Psoas muscle (tissue), 7 donors: ENCODE measurements at regions not wholly inside any gene's neighbourhood (a gene's known extent, or its start where the extent isn't known, plus 50 kb on each side); places are given as distances from the start of the nearest gene placed in this dataset.

Experiments used
- ATAC-seq, 4 donors: fragments of 200-7000 bp; cut with Tn5 transposase; one replicate each; pipeline ENCODE4 v1.9.1; 2020; ENCODE audit warnings: moderate library complexity in 3 of 4, mild to moderate bottlenecking in 2 of 4
- DNase-seq, 2 donors: peaks; one replicate each; pipeline ENCODE4 v3.0.0-alpha.2; 2020
- H3K27ac ChIP-seq: fragments of 200-600 bp; one replicate; pipeline ENCODE4 v1.8.0; 2022
- H3K27me3 ChIP-seq, 3 donors: fragments of 200-600 bp in 1 of 3; one replicate each; pipeline versions ENCODE4 v1.6.1 to v1.8.0; 2013 to 2022; ENCODE audit warnings: low read length in 2 of 3, mild to moderate bottlenecking in 2 of 3, moderate library complexity in 1 of 3; ENCODE audit not compliant: insufficient read depth in 3 of 3
- H3K36me3 ChIP-seq, 2 donors: fragments of 200-600 bp in 1 of 2; one replicate each; pipeline versions ENCODE4 v1.6.1 to v1.8.0; 2013 to 2022; ENCODE audit warnings: low read depth in 1 of 2, mild to moderate bottlenecking in 1 of 2, moderate library complexity in 1 of 2; ENCODE audit not compliant: insufficient read depth in 1 of 2
- H3K4me1 ChIP-seq: fragments of 200-600 bp; one replicate; pipeline ENCODE4 v1.8.0; 2022
- H3K4me3 ChIP-seq: fragments of 200-600 bp; one replicate; pipeline ENCODE4 v1.8.0; 2022; ENCODE audit warnings: mild to moderate bottlenecking
- H3K9me3 ChIP-seq: fragments of 200-600 bp; one replicate; pipeline ENCODE4 v1.8.0; 2022
- WGBS, 3 donors: extraction: QIAGEN DNeasy Blood & Tissue Kit; methylation state at CpG; one replicate each; pipeline versions ENCODE4 v1.1.6 to v1.1.7; 2013; 5-methylcytosine and 5-hydroxymethylcytosine counted together
- intact Hi-C, 2 donors: fragments of 100-400 bp; cut with DNase I; formaldehyde crosslinking; loops; one replicate each; pipeline versions ENCODE4 v1.11.0 to v1.14.2; 2022
- TF ChIP-seq, protein P1 (sequence below): fragments of 200-600 bp; IDR thresholded peaks from one replicate; pipeline ENCODE4 v1.8.0; 2022; ENCODE audit warnings: antibody characterized with exemption
- donor health status: healthy with polysubstance abuse.
- donor health status: DM: no; HTN: no; CAD: no; lungs with moderate emphysema.
- donor health status: Bipolar disorder and iron deficiency.
- donor health status: healthy.
- donor health status: DM: yes; HTN: yes; CAD: no.
- donor health status: DM: no; HTN: no; CAD: no.
- donor health status: DM: yes; HTN: yes; CAD: no.

DNA sequence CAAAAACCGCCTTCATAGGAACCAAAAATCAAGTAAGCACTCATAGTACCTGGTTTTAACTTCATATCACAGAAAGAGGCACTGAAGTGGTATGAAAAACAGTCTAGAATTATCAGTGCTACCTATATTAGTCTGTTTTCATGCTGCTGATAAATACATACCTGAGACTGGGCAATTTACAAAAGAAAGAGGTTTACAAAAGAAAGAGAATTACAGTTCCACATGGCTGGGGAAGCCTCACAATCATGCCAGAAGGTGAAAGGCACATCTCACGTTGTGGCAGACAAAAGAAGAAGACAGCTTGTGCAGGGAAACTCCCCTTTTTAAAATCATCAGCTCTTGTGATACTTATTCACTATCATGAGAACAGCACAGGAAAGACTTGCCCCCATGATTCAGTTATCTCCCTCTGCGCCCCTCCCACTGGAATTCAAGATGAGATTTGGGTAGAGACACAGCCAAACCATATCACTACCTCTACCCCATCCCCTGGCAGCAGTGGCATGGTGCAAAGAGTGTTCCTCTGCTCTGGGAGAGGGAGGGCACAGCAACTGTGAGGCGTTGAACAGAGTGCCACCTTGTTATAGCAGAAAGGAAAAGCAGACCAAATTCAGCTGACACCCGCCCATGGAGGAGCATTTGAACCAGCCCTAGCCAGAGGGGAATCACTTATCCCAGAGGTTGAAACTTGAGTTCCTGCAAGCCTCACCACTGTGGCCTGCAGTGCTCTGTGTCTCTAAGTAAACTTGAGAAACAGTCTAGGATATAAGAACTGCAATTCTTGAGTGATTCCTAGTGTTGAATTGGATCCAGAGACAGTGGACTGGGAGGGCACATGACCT, 61.9 kb upstream of the PTPRZ1 start:
- intact Hi-C loops = no loop called here
- Histone ChIP-seq H3K4me3 (no peak overlapping the region), H3K36me3 (no peaks in the 10 kb centered on the region), H3K27ac (no peak overlapping the region), H3K4me1 (no peaks in the 10 kb centered on the region), H3K27me3 (no peaks in the 10 kb centered on the region), H3K9me3 (peaks cover 6% of the 10 kb centered on the region)
- WGBS, 3 donors = 56 to 63% (median 58%) methylated on average over 5 of the region's 5 CpGs
- DNase-seq (no peak), ATAC-seq (no peak)
- TF ChIP-seq, protein P1, sequence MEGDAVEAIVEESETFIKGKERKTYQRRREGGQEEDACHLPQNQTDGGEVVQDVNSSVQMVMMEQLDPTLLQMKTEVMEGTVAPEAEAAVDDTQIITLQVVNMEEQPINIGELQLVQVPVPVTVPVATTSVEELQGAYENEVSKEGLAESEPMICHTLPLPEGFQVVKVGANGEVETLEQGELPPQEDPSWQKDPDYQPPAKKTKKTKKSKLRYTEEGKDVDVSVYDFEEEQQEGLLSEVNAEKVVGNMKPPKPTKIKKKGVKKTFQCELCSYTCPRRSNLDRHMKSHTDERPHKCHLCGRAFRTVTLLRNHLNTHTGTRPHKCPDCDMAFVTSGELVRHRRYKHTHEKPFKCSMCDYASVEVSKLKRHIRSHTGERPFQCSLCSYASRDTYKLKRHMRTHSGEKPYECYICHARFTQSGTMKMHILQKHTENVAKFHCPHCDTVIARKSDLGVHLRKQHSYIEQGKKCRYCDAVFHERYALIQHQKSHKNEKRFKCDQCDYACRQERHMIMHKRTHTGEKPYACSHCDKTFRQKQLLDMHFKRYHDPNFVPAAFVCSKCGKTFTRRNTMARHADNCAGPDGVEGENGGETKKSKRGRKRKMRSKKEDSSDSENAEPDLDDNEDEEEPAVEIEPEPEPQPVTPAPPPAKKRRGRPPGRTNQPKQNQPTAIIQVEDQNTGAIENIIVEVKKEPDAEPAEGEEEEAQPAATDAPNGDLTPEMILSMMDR = no peak

DNA sequence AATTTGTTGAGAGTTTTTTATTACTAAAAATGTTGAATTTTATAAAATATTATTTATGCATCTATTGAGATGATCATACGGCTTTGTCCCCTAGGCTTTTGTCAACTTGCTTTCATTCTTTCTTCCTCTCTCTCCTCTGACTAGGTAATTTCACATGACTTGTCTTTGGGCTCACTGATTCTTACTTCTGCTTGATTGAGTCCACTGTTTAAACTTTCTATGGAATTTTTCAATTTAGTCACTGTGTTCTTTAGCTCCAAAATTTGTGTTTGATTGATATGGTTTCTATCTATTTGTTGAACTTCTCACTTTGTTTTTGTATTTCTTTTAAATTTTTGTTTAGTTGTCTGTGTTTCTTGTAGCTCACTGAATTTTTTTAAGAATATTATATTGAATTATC, 65.9 kb upstream of the PTPRZ1 start:
- DNase-seq = no peak
- Histone ChIP-seq H3K36me3 (no peaks in the 10 kb centered on the region), H3K9me3 (peaks cover 6% of the 10 kb centered on the region), H3K27ac (no peak overlapping the region), H3K27me3 (no peaks in the 10 kb centered on the region), H3K4me3 (no peak overlapping the region), H3K4me1 (no peaks in the 10 kb centered on the region)
- no peak for ATAC-seq
- TF ChIP-seq, protein P1 = no peak
- intact Hi-C loops = no loop called here
- WGBS, 3 donors = 92 to 97% (median 93%) methylated on average over 1 of the region's 1 CpG

GRCh38 chr7:121803039-121803438, 69.9 kb upstream of the PTPRZ1 start:
- peaks cover 6% of the 10 kb centered on the region for H3K9me3 ChIP-seq
- 21 to 43% (median 30%) methylated on average over 1 of the region's 1 CpG for whole genome bisulfite sequencing, 3 donors
- intact Hi-C loops = no loop called here
- no peak overlapping the region for H3K27ac ChIP-seq
- H3K4me3 ChIP-seq = no peak overlapping the region
- no peaks in the 10 kb centered on the region for H3K4me1 ChIP-seq
- ATAC-seq (no peak), DNase-seq (no peak)
- H3K27me3 ChIP-seq = no peaks in the 10 kb centered on the region
- no peaks in the 10 kb centered on the region for H3K36me3 ChIP-seq
- TF ChIP-seq, protein P1 = no peak

DNA sequence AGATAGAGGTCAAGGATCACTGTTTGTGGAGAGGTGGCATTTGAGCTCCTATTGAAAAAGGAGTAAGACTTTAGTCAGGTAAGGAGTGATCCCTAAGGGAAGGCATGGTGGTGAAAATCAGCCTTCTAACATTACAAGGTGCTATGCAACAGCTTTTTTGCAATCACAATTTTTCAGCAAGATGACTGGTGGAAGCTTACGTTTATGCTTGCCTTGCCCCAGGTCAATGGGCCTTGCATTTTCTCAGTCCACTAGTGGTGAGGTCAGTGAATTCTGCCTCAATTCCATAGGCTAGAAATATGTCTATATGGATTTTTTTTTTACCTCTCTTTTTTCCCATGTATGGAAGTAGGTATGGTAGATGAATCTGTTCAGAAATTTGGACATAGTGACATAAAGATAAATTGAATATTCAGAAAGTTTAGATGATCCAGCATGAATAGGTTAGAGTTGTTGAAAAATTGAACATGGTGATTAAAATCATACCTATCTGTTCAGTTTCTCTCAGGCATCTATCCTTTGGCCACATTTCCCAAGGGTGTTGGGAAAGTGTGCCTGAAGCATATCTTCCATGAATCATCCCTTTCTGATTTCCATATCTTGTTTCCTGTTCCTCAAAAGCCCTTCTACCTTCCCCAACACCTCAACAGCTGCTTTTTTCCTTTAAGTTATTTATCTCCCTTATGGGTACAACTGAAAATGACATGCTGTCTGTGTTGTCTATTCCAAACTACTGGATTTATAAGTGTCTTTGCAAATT, 71.9 kb upstream of the PTPRZ1 start:
- H3K36me3 ChIP-seq = no peaks in the 10 kb centered on the region
- no peaks in the 10 kb centered on the region for H3K27me3 ChIP-seq
- intact Hi-C loops = no loop called here
- TF ChIP-seq, protein P1 = no peak
- H3K4me3 ChIP-seq = no peak overlapping the region
- no peak overlapping the region for H3K27ac ChIP-seq
- no peaks in the 10 kb centered on the region for H3K4me1 ChIP-seq
- H3K9me3 ChIP-seq = no peaks in the 10 kb centered on the region
- DNase-seq (no peak), ATAC-seq (no peak)
- 87 to 90% (median 90%) methylated on average over 1 of the region's 1 CpG for WGBS, 3 donors
